Coronary artery (tissue), 2 donors: ENCODE measurements at regions not wholly inside any gene's neighbourhood (a gene's known extent, or its start where the extent isn't known, plus 50 kb on each side); places are given as distances from the start of the nearest gene placed in this dataset.

Experiments
- DNase-seq: peaks from one replicate; pipeline ENCODE4 v3.0.0-alpha.2; 2017; ENCODE audit warnings: low spot score
- H3K27ac ChIP-seq, 2 donors: fragments of 200-600 bp; sonication (generic); one replicate each; pipeline ENCODE4 v1.5.1; 2016 to 2019
- H3K4me3 ChIP-seq: fragments of 200-600 bp; sonication (generic); 2 replicates; pipeline ENCODE4 v1.5.1; 2016; ENCODE audit warnings: mild to moderate bottlenecking, moderate library complexity
- TF ChIP-seq, protein P1 (sequence below): fragments of 200-600 bp; sonication (generic); IDR thresholded peaks from one replicate; pipeline ENCODE4 v1.5.1; 2019; ENCODE audit warnings: antibody characterized with exemption

DNA sequence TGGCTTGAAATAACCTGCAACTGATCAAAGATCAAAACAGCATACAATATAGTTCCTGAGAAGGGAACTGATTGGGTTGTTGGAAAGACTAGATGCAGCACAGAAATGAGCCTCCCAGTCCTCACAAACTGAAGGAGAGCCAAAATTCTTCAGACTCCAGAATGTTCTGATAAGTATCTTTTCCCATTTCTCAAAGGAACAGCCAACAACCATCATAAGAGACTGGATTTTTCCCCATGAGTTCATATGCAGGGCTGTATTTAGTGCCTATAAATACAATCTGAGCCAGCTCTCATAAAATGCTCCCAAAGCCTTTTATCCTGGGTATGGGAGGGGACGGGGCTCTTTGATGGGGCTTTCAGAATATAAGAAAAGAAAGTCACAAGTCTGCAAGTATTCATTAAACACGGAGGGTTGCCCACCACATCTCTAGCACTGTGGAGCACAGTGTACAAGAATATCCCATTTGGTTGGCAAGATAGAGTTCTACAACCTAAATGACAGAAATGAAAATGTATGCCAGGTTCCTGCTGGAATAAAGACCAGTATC, 50.7 kb upstream of the LYVE1 start:
- no peak for DNase-seq
- TF ChIP-seq, protein P1, sequence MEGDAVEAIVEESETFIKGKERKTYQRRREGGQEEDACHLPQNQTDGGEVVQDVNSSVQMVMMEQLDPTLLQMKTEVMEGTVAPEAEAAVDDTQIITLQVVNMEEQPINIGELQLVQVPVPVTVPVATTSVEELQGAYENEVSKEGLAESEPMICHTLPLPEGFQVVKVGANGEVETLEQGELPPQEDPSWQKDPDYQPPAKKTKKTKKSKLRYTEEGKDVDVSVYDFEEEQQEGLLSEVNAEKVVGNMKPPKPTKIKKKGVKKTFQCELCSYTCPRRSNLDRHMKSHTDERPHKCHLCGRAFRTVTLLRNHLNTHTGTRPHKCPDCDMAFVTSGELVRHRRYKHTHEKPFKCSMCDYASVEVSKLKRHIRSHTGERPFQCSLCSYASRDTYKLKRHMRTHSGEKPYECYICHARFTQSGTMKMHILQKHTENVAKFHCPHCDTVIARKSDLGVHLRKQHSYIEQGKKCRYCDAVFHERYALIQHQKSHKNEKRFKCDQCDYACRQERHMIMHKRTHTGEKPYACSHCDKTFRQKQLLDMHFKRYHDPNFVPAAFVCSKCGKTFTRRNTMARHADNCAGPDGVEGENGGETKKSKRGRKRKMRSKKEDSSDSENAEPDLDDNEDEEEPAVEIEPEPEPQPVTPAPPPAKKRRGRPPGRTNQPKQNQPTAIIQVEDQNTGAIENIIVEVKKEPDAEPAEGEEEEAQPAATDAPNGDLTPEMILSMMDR: no peak
- Histone ChIP-seq H3K4me3 (peak overlapping the region; percentile 21), H3K27ac (peak overlapping the region; percentile 90 to 95)

DNA sequence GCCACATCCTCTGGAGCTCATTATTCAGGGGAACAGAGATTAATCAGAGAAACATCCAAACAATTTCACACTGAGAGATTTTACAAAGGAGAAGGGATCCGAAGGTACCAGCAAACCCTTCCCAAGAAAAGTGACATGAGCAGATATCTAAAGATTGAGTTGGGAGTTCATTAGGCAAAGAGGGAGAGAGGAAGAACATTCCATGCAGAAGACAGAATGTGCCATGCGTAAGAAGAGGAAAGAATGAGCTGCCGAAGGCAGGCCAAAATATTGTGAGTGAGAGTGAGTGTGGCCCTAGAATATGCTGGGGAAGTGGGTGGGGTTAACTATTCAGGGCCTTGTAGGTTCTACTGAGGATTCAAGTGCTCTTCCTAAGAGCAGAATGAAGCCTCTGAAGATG, 50.0 kb upstream of the LYVE1 start:
- Histone ChIP-seq H3K4me3 (peak overlapping the region; percentile 21), H3K27ac (peak overlapping the region; percentile 90 to 95)
- no peak for DNase-seq
- TF ChIP-seq, protein P1: no peak
